ENCODE measurements at regions not wholly inside any gene's neighbourhood (a gene's known extent, or its start where the extent isn't known, plus 50 kb on each side); places are given as distances from the start of the nearest gene placed in this dataset.

DNA sequence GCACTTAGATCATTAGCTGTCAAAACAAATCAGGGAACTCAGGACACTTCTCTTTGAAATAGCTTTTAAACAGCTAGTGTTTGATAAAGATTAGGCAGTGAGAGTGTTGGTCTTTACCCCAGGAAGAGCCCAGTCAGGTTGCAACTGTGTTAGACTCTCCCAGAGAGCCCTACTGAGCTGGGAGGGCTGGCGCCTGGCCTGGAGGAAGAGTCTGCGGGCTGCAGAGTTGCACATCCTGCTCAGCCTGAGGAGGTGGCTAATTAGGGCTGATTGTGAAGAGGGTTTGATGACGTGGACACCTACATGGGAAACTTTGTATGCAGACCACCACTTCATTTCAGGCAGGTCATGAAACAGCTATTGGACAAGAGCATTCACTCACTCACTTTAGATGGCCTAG lies 112.0 kb downstream of the TMEM174 start:
- DNase-seq: peak; percentile 75

DNA sequence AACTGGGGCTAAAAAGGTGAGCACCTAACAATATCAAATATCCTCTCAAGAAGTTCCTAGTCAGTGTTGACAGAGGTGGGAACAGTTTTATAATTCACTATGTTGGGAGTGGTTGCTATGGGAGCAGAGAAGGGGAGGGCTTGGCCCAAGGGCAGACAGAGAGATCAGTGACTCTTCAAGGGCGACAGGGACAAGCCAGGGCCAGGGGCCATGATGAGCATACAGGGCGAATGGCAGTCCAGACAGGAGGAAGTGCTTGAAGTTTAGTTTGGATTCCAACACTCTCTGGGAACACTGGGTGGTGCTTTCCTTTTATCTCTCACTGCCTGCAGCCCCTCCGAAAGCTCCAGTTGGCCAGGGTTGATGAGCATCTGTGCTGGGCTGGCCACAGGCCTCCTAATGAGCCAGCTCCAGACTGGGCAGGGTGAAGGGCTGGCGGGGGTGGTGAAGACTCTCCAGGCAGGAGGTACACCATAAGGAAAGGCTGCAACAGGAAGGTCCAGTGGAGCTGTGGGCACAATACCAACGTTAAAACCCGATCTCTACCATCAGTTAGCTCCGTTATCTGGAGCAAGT lies 111.3 kb downstream of the TMEM174 start:
- DNase-seq: peak; percentile 59

DNA sequence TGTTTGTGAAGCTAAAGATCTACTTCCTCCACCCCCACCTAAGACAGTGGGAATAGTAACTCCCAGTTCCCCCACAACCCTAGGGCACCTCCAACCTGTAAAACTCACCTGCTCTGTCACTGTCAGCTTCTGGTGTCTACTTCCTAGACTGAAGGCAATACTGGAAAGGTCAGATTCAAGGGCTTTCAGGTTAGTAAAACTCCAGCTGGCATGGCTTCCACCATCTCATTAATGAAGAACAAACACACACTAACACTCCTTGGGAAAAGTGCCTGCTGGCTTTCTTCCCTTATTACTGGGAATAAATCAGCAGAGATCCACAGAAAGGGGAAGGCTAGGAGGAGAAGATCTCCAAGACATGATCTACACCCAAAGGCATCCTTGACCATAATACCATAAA lies 109.9 kb downstream of the TMEM174 start:
- DNase-seq: no peak

DNA sequence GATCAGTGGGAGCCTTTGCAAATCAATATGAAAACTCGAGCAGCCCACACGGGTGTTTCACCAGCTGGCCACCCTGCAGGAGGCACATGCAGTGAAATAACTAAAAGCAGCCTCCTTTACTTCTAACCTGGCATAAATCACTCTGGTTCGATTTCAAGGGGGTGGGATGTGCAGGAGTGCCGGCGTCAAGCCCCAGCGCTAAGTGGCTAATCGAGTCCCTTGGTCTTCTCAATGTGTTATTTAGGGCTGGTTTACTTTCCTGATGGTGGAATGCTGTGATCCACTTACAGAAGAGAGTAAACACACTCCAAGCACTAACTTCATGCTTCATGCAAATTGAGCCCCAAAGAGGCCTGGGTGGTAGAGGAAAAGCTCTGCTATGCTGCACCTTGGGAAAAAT lies 109.4 kb downstream of the TMEM174 start:
- DNase-seq: no peak

DNA sequence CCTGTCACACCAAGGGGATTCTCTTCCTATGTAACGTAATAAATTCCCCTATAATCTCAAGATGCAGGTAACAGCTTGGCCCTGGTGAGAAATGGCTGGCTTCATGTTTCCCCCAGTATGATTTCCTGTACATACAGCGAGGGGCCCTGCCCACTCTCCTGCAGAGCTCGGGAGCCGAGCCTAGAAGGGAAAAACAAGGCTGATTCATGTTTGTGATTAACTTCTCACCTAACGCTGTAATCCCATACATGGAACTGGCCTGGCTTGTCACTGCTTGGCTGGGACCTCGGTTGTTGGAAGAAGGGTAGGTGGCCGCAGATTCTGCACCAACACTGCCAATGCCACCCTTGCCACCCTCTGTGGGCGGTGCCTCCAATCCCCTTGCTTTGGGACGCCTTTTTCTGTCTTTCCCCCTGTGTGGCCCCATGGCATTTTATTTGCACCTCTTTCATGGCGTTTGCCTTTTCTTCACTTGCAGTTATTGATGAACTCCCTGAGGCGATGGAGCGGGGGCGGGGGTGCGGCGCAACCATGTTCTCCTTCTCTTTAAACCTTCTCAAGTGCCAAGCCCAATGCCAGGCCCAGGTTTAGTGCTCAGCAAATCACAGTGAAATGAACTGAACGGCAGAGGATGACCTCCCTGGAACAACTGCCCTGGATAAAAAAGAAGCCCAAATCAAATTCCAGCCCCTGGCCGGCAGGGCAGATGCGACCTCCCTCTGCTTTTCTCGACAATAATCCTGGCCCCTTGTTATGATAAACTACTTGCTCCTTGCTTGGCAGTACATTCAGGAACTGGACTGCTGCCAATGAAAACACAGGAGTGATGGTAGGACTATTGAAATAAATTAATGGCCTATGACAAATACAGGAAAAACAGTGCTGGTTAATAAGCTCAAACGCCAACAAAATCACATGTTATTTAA lies 108.1 kb downstream of the TMEM174 start:
- DNase-seq: no peak

- DNase-seq: no peak
Observed at GRCh38 chr5:73280386-73280785, 107.4 kb downstream of the TMEM174 start.

- no peak for DNase-seq
Observed at GRCh38 chr5:73279805-73280204, 106.8 kb downstream of the TMEM174 start.

- DNase-seq: no peak
Observed at GRCh38 chr5:73278693-73279092, 105.7 kb downstream of the TMEM174 start.

- DNase-seq: no peak
Observed at GRCh38 chr5:73274881-73275663, 102.1 kb downstream of the TMEM174 start.

- DNase-seq: no peak
Observed at GRCh38 chr5:73274121-73274520, 101.1 kb downstream of the TMEM174 start.

- no peak for DNase-seq
Observed at GRCh38 chr5:73273379-73274050, 100.5 kb downstream of the TMEM174 start.

DNA sequence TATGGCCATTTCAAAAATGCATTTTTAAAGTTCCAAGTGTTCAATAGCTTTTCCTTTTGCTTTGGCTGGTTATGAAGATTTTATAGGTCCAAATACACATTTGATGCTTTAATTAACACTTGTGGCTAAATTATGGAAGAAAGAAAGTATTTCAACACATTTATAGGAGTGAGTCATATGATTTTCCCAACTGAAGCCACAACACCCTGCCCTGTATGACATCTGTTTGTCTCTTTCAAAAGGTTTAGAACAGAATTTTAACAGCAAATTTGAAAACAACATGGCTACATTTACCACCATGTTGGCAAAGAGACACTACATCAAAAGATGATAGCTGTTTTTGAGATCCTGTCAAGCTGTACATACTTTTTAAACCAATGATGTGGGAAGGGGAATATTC lies 99.4 kb downstream of the TMEM174 start:
- DNase-seq: no peak

GRCh38 chr5:73268826-73269225 lies 95.8 kb downstream of the TMEM174 start:
- no peak for DNase-seq

DNA sequence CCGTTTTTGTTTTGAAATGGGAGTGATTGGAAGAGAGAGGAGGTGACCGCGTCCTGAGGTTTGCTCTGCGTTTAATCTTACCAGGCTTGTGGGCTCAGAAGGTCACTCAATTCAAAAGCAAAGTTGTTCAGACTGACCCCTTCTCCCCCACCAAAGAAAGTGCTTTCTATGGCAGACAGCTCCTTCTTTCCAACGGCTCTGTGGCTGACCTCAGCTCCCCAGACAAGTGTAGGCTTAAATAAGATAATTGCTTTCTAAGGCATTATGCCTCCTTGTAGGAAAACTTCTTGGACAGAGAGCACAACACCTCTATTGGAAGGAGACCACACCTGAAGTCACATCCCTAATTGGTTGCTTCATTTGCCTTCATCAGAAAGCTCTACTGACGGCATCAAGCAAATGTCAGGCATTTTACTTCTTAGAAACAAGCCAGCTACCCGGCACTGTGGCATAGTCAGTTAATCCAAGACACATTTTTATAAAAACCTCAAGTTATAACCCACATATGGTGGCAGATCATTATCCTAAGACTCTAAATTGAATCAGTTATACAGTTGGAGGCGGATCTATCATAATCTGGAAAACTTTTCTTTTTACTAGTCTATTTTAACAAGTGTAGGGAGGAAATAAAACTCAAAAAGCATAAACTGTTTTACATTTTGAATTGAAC lies 94.9 kb downstream of the TMEM174 start:
- DNase-seq: no peak

DNA sequence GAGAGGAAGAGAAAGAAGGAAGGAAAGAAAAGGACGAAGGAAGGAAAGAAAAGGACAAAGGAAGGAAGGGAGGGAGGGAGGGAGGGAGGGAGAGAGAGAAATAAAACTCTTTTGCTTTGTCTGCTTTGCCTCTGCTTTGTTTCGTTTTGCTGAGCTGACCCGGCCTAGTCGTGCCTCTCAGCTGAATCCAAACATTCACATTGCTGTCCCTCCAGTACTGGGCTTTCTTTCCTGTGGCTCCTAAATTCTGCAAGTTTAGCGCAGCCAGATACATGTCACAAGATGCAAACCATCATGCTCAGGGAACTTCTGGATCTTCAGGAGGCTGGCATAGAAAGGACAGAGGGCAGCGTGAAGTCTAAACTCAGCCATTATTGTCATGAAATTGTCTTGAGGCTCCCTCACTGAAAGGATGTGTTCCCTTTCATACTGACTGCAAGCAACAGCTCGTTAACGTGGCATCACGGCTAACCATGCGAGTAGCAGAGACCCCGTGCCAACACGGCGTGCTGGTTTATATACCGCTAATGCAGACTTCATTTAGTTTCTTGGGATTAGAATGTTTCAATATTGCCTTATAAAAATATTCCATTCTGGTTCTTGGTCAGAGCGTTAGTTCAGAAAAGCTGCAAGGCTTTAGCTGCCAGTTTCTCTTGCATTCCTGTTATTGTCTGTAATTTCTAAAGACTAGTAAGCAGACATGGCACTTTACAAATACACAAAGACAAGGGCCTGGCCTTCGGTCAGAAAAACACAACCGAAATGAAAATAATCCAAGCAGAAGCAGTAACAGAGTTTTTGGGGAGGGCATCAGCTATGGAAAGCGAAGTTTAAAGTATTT lies 94.2 kb downstream of the TMEM174 start:
- DNase-seq: no peak

- DNase-seq: no peak
Observed at GRCh38 chr5:73266176-73266738, 93.3 kb downstream of the TMEM174 start.

DNA sequence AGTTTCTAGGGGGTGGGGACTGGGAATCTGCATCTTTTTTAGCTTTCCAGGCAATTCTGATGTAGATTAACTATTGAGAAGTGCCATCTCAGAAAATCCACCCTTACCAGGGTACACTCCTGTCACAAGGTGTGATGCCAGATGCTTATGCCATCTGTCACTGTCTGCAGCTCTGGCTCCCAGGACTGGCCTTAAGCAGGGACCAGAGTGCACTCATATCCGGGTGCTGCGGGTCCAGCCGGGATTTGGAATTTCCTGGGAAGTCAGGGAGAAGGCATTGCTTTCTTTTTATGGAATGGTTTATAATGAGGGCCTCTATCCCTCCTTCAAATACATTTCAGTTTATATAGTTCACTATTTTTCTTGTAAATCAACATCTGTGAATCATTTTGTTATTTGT lies 92.6 kb downstream of the TMEM174 start:
- DNase-seq: no peak

GRCh38 chr5:73264631-73265030 lies 91.6 kb downstream of the TMEM174 start:
- DNase-seq: no peak

GRCh38 chr5:73263001-73263710 lies 90.2 kb downstream of the TMEM174 start:
- no peak for DNase-seq

- no peak for DNase-seq
Observed at GRCh38 chr5:73256862-73257261, 83.9 kb downstream of the TMEM174 start.

- DNase-seq: no peak
Observed at GRCh38 chr5:73256462-73256861, 83.5 kb downstream of the TMEM174 start.
